SKM-1 treated with dmso at 0.1 percent for 144 hours (cell line): ENCODE measurements at regions not wholly inside any gene's neighbourhood (a gene's known extent, or its start where the extent isn't known, plus 50 kb on each side); places are given as distances from the start of the nearest gene placed in this dataset.
"Not testable (repeated sequence)": the region's sequence is repeated elsewhere in the genome, so short reads cannot be mapped to it uniquely, and the experiment has no call there.

Experiments
- DNase-seq: peaks from one replicate; lab custom pipeline; 2025; ENCODE audit not compliant: unreplicated experiment; lab: John Stamatoyannopoulos, UW

DNA sequence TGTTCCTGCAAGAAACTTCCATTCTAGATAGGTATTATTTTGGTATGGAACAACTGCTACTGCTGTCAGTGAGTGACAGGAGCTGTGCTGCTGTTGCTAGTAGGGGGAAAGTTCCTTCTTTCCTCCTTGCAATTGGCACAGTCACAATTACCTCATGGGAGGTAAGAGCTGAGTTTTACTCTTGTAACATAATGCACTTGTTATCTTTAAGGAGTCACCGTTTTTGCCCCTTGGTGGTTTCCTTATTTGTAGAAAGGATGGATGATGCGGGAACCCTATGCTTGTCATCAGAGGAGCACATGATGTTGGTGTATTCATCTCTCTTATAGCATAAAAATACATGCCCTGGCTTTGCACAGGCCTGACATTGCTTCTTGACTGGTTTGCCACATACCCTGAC, 234.7 kb upstream of the NPY start:
- no peak for DNase-seq

DNA sequence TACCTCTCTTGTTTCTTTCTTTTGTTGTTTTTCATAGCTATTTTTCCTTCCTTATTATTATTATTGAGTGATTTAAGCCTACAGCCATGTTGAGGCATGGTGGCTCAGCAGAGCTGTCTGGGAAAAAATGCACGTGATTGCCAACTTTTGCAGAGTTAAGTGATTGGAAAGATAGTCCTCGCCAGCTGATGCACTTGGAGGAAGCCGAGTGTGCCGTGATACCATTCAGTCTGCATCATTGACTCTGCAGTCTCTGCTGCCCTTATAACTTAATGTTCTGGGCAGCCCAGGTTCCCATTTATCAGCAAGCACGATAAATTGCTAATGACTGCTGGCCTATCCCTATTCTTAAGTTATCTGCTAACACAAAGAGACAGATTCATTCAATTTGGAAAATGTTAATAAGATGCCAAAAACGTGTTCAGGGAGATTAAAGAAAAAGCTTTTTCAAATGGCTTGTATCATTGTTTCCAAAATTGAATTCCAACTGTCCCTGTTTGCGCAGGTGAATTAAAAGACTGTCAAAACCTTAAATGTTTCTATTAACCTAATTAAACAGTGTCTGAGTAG, 232.9 kb upstream of the NPY start:
- no peak for DNase-seq

DNA sequence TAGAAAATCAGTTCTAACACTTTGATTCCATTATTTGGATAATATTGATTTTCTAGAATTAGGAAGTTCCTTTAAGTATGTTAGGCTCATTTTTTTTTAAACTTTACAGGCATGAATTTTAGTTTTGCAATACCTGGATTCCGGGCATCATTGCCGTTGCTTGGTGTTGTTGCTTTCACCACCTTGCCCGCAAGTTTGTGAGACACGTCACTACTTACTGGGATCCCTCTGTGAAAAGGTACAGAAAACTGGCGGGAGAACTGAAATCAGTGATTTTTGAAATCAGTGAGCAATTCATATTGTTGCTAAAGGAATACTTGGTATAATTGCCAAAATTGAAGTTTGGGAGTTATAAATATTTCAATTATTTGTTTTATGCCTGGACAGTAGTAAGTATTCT, 232.3 kb upstream of the NPY start:
- no peak for DNase-seq

DNA sequence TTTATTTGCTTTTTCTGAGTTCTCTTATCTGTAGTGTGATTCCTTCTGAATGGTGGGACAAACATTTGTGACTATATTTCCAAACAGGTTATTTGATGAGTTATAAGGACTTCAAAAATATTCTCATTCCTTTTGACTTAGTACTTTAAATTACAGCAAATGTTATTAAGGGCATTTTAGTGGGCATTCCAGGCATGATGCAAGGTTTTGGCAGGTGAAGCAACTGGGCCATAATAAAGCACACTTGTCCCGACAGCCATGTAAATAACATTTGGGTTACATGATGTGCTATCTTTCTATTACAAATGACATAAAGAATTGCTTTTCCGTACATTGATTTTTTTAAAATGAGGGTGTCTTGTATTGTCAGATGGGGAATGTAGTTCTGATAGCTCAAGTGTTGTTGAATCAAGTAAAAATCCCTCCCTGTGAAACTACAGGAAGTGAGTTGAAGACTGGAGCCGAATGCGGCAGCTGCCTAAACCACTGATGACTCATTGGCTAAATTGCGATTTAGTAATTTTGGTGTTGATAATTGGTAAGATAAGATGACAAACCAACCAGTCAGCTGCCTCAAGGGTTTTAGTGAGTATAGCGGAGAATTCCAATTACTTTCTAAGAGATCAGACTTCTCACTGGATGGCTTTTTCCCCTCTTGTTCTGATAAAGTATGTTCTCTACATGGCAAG, 231.3 kb upstream of the NPY start:
- DNase-seq, result no peak

- no peak for DNase-seq
Measured at GRCh38 chr7:24054236-24054635, 229.8 kb upstream of the NPY start.

DNA sequence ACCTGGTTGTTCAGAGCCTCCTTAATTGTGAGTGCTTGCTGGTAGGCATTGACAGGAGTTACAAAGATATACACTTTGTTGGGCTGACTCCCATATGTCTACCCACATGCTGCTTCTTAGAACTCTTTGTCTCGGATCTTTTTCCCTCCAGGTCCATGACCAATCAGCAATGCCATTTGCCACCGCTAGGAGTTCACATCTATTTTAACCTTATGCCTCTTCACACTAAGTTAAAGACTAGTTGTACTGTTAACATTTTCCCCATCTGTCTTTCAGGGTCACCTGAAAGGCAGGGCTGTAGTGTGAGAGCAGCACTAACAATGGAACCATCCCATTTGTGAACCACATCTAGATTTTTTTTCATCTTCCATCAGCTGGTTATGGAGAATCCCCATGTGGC, 226.7 kb upstream of the NPY start:
- DNase-seq, result no peak

GRCh38 chr7:24058953-24059352, 225.0 kb upstream of the NPY start:
- no peak for DNase-seq

DNA sequence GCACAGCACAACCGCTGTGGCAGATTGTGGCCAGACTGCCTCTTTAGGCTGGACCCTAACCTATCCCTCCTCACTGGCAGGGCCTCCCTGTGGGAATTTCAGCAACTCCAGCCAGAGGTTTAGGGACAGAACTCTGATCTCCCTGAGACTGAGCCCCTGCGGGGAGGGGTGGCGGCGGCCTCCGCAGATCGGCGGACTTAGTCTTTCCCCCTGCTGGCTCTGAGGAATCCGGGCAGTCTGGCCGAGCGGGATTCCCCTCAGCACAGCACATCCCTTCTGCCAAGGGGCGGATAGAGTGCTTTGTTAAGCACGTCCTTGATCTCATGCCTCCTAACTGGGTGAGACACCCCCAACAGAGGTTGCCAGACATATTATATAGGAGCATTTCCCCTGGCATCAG, 224.2 kb upstream of the NPY start:
- no peak for DNase-seq

DNA sequence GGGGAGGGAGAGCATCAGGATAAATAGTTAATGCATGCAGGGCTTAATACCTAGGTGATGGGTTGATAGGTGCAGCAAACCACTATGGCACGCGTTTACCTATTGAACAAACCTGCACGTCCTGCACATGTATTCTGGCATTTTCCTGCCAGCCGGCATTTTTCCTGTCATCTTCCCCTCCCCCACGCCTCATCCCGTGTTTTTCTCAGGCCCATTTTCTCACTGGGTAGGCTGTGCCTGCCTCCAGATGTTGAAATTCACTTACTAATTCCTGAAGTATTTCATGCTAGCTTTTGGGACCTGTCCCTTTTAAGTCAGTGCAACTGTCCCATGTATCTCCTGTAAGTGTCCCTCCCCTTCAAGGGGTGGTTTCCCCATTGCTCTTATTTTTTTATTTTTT, 220.3 kb upstream of the NPY start:
- no peak for DNase-seq

DNA sequence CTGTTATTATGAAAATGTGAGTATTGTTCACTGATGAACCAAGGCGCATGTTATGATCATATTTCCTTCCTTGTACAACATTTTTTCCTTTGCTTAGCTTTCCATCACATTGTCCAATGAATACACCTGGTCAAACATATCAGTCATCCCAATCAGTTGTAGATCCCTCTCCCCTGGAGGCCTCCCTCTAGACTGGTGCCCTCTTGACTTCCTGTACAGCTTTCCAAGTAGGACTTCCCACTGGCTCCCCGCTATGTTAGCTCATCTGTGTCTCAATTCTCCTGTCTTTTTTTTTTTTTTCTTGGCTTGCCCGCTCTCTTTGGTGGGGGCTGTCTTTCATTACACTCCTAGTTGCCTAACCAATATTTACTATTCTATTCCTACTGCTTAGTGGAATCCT, 214.2 kb upstream of the NPY start:
- no peak for DNase-seq

GRCh38 chr7:24073651-24074420, 210.2 kb upstream of the NPY start:
- DNase-seq, result no peak

DNA sequence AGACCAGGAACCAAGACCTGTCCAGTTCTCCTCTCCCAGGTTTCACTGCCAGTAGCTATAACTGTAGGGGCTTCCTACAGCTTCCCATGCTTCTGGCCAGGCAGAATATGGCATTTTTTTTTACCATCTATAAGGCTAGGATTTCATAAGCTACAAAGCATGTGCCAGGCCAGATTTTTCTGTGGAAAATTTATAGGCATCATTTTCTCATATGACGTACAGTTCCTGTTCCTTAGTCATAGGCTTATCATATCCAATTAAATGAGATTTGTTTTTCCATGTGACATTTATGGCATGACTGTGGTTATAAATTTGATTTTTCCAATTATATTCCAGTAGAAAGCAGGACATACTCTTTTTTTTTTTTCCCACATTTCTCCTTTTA, 208.6 kb upstream of the NPY start:
- DNase-seq, result no peak

- DNase-seq, result no peak
Measured at GRCh38 chr7:24082826-24083225, 201.2 kb upstream of the NPY start.

- DNase-seq, result no peak
Measured at GRCh38 chr7:24102988-24103387, 181.0 kb upstream of the NPY start.

DNA sequence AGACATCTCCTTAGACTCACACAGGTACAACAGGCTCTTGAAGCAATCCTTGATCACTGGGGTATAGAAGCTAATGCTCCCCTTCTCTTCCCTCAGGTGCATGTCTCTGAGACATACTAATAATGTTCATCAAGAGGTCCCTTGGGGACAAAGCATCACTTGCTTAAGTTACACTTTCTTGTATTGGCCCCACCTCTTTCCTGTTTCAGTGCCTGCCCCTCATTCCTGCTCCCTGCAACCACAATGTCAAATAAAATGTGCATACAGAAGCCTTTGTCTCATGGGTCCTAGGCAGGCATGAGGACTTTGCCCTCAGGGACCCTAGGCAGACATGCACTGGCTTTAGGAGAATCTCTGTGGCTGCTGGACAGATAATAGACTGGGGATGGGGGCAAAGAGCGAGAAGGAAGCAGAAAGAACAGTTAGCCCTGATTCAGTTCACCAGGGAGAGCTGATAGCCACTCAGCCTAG, 175.0 kb upstream of the NPY start:
- DNase-seq, result no peak

DNA sequence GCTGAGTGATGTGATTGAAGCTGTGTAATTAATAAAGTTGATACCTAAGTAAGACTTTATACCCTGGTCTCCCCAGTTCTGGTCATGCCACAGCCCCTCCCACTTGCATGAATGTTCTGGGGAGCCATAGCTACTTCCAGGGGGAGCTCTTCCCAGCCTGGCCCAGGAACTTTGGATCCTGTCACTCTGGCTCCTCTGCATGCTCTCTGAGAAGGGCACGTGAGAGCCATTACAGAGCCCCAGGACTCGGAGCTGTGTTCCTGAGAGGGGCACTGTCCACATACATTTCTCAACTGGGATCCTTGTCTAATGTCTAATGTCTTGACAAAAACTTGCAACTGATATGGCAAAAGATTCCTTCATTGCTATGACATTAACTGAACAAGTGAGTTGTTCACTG, 173.9 kb upstream of the NPY start:
- no peak for DNase-seq

DNA sequence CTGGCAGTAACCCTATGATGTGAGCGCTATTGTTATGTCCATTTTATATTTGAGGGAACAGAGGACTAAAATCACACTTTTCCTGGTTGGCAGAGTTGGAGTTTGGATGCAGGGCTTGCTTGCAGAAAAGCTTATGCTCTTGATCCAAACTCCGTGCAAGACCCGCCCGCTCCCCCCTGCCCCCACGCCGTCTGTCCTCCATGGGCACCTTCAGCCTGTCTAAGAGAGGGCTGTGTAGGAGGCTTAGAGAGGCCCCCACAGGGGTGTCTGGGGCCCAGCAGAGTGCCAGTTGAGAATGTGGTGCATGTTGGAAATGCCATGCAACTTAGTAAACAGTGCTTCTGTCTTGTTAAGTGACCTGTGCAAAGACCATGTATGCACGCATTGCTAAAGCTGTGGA, 170.5 kb upstream of the NPY start:
- DNase-seq, result no peak

DNA sequence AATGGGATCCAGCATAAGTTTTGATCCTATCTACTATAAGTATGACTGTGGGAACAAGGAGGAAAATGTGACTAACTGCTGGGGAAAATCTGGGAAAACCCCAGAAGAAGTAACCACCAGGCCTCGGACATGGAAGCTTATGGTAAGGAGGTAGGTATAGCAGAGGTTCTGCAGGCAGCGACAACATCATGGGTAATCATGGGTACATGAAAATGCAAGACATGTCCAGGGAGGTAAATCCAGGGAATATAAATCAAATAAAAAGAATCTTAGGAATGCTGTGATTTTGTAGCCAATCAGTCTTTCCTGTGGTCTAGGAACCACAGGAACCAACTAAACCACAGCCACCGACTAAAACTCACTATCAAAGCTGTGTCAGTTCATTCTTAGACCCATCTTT, 168.3 kb upstream of the NPY start:
- DNase-seq, result no peak

GRCh38 chr7:24117903-24118499, 166.0 kb upstream of the NPY start:
- DNase-seq, result not testable (repeated sequence)

GRCh38 chr7:24119852-24120251, 164.1 kb upstream of the NPY start:
- DNase-seq, result no peak

- no peak for DNase-seq
Measured at GRCh38 chr7:24123076-24123475, 160.9 kb upstream of the NPY start.

- no peak for DNase-seq
Measured at GRCh38 chr7:24125765-24126164, 158.2 kb upstream of the NPY start.
